ENCODE measurements at regions not wholly inside any gene's neighbourhood (a gene's known extent, or its start where the extent isn't known, plus 50 kb on each side); places are given as distances from the start of the nearest gene placed in this dataset.

- TF ChIP-seq, protein P1, sequence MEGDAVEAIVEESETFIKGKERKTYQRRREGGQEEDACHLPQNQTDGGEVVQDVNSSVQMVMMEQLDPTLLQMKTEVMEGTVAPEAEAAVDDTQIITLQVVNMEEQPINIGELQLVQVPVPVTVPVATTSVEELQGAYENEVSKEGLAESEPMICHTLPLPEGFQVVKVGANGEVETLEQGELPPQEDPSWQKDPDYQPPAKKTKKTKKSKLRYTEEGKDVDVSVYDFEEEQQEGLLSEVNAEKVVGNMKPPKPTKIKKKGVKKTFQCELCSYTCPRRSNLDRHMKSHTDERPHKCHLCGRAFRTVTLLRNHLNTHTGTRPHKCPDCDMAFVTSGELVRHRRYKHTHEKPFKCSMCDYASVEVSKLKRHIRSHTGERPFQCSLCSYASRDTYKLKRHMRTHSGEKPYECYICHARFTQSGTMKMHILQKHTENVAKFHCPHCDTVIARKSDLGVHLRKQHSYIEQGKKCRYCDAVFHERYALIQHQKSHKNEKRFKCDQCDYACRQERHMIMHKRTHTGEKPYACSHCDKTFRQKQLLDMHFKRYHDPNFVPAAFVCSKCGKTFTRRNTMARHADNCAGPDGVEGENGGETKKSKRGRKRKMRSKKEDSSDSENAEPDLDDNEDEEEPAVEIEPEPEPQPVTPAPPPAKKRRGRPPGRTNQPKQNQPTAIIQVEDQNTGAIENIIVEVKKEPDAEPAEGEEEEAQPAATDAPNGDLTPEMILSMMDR (conservative IDR thresholded peaks at IDR 0.05; ENCODE audit: low read length): no peak
- no peak for TF ChIP-seq EZH2phosphoT487 (IDR thresholded peaks at IDR 0.05; ENCODE audit: borderline replicate concordance)
- Histone ChIP-seq H3K27me3 (ENCODE audit: insufficient read depth, low read length, poor library complexity, severe bottlenecking) (no peaks in the 10 kb centered on the region), H2AFZ (ENCODE audit: low read length) (no peak overlapping the region), H3K9me2 (replicated peaks; ENCODE audit: low read depth, low read length) (no peaks in the 10 kb centered on the region), H3K9me3 (ENCODE audit: insufficient read depth, low read depth, low read length) (no peaks in the 10 kb centered on the region), H3K79me2 (ENCODE audit: insufficient read depth, low read length) (no peaks in the 10 kb centered on the region), H3K9ac (ENCODE audit: low read depth, low read length, poor library complexity, severe bottlenecking) (no peak overlapping the region), H3K36me3 (ENCODE audit: insufficient read depth, low read length) (no peaks in the 10 kb centered on the region), H3F3A (ENCODE audit: low read depth) (no peaks in the 10 kb centered on the region), H3K4me1 (ENCODE audit: insufficient read depth, low read length, poor library complexity, severe bottlenecking) (no peaks in the 10 kb centered on the region), H3K4me3 (ENCODE audit: low read length, poor library complexity, severe bottlenecking) (no peak overlapping the region), H4K20me1 (ENCODE audit: insufficient read depth, low read length, poor library complexity, severe bottlenecking) (no peaks in the 10 kb centered on the region), H3K4me2 (ENCODE audit: low read depth, low read length, poor library complexity, severe bottlenecking) (no peak overlapping the region)
Observed at GRCh38 chrX:1910207-1910470, 295.3 kb downstream of the ASMT start.

- no peak overlapping the region for H3K4me2 ChIP-seq (ENCODE audit: low read depth, low read length, poor library complexity, severe bottlenecking)
- no peaks in the 10 kb centered on the region for H3K79me2 ChIP-seq (ENCODE audit: insufficient read depth, low read length)
- no peak overlapping the region for H3K9ac ChIP-seq (ENCODE audit: low read depth, low read length, poor library complexity, severe bottlenecking)
- H3K4me1 ChIP-seq (ENCODE audit: insufficient read depth, low read length, poor library complexity, severe bottlenecking): no peaks in the 10 kb centered on the region
- H4K20me1 ChIP-seq (ENCODE audit: insufficient read depth, low read length, poor library complexity, severe bottlenecking): no peaks in the 10 kb centered on the region
- no peaks in the 10 kb centered on the region for H3K36me3 ChIP-seq (ENCODE audit: insufficient read depth, low read length)
- no peak overlapping the region for H2AFZ ChIP-seq (ENCODE audit: low read length)
- H3K27me3 ChIP-seq (ENCODE audit: insufficient read depth, low read length, poor library complexity, severe bottlenecking): no peaks in the 10 kb centered on the region
- H3K9me2 ChIP-seq (replicated peaks; ENCODE audit: low read depth, low read length): no peaks in the 10 kb centered on the region
- no peak overlapping the region for H3K4me3 ChIP-seq (ENCODE audit: low read length, poor library complexity, severe bottlenecking)
- TF ChIP-seq EZH2phosphoT487 (IDR thresholded peaks at IDR 0.05; ENCODE audit: borderline replicate concordance): no peak
- TF ChIP-seq, protein P1 (conservative IDR thresholded peaks at IDR 0.05; ENCODE audit: low read length): no peak
- no peaks in the 10 kb centered on the region for H3K9me3 ChIP-seq (ENCODE audit: insufficient read depth, low read depth, low read length)
- no peaks in the 10 kb centered on the region for H3F3A ChIP-seq (ENCODE audit: low read depth)
Observed at GRCh38 chrX:1911401-1912128, 296.7 kb downstream of the ASMT start.

DNA sequence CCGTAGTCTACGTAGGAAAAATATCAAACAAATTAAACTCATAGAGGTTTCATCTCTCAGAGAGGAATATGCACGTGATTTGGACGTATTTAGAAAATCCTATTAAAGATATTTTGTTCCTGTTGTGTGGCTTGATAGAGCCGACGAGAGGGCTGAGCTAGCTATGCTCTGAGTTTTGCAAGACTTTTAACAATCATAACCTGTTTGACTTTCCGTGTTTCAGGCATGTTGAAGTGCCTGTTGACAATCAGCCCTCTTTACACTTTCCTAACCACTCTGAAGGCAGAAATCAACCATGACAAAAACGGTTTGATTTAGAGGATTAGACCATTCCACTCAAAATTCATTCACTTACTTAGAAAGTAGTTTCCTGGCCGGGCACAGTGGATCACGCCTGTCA is 297.3 kb downstream of the ASMT start:
- Histone ChIP-seq H3K36me3 (ENCODE audit: insufficient read depth, low read length) (no peaks in the 10 kb centered on the region), H4K20me1 (ENCODE audit: insufficient read depth, low read length, poor library complexity, severe bottlenecking) (no peaks in the 10 kb centered on the region), H3F3A (ENCODE audit: low read depth) (no peaks in the 10 kb centered on the region), H2AFZ (ENCODE audit: low read length) (no peak overlapping the region), H3K4me1 (ENCODE audit: insufficient read depth, low read length, poor library complexity, severe bottlenecking) (no peaks in the 10 kb centered on the region), H3K4me2 (ENCODE audit: low read depth, low read length, poor library complexity, severe bottlenecking) (no peak overlapping the region), H3K4me3 (ENCODE audit: low read length, poor library complexity, severe bottlenecking) (no peak overlapping the region), H3K9ac (ENCODE audit: low read depth, low read length, poor library complexity, severe bottlenecking) (no peak overlapping the region), H3K9me3 (ENCODE audit: insufficient read depth, low read depth, low read length) (no peaks in the 10 kb centered on the region), H3K79me2 (ENCODE audit: insufficient read depth, low read length) (no peaks in the 10 kb centered on the region), H3K27me3 (ENCODE audit: insufficient read depth, low read length, poor library complexity, severe bottlenecking) (no peaks in the 10 kb centered on the region), H3K9me2 (replicated peaks; ENCODE audit: low read depth, low read length) (no peaks in the 10 kb centered on the region)
- TF ChIP-seq EZH2phosphoT487 (IDR thresholded peaks at IDR 0.05; ENCODE audit: borderline replicate concordance): no peak
- TF ChIP-seq, protein P1 (conservative IDR thresholded peaks at IDR 0.05; ENCODE audit: low read length): no peak

Data from Loucy (cell line).